ENCODE measurements at regions not wholly inside any gene's neighbourhood (a gene's known extent, or its start where the extent isn't known, plus 50 kb on each side); places are given as distances from the start of the nearest gene placed in this dataset.

- H3K79me2 ChIP-seq (ENCODE audit: low read length), result no peaks in the 10 kb centered on the region
- no peak overlapping the region for H2AFZ ChIP-seq (ENCODE audit: low read depth, low read length)
- no peak overlapping the region for H3K27ac ChIP-seq (ENCODE audit: low read length)
- TF ChIP-seq EZH2phosphoT487 (IDR thresholded peaks at IDR 0.05; ENCODE audit: low read depth), result no peak
- no peak for TF ChIP-seq CTCF (IDR thresholded peaks at IDR 0.05; ENCODE audit: low read depth, low read length)
- H3K4me1 ChIP-seq (ENCODE audit: low read length), result peaks cover 21% of the 10 kb centered on the region
- no peak overlapping the region for H3K9ac ChIP-seq (ENCODE audit: low read length)
- H3K27me3 ChIP-seq (ENCODE audit: low read depth, low read length), result no peaks in the 10 kb centered on the region
- no peaks in the 10 kb centered on the region for H4K20me1 ChIP-seq (ENCODE audit: insufficient read depth, low read length)
- H3K36me3 ChIP-seq (replicated peaks; ENCODE audit: low read depth, low read length), result no peaks in the 10 kb centered on the region
- no peak overlapping the region for H3K4me3 ChIP-seq (ENCODE audit: low read length)
- no peak overlapping the region for H3K4me2 ChIP-seq (ENCODE audit: low read length)
- no peaks in the 10 kb centered on the region; the same call in 1 of the 2 replicates for H3K9me3 ChIP-seq (ENCODE audit: insufficient read depth, low read length)
Measured at GRCh38 chr15:39250001-39250400, 330.9 kb upstream of the THBS1 start.

GRCh38 chr15:39250460-39251186 is 330.3 kb upstream of the THBS1 start:
- peak overlapping the region; percentile 25; the same call in 1 of the 2 replicates for H2AFZ ChIP-seq (ENCODE audit: low read depth, low read length)
- no peak overlapping the region for H3K4me2 ChIP-seq (ENCODE audit: low read length)
- no peaks in the 10 kb centered on the region for H4K20me1 ChIP-seq (ENCODE audit: insufficient read depth, low read length)

GRCh38 chr15:39251413-39252133 is 329.3 kb upstream of the THBS1 start:
- TF ChIP-seq CTCF (IDR thresholded peaks at IDR 0.05; ENCODE audit: low read depth, low read length) (no peak), EZH2phosphoT487 (IDR thresholded peaks at IDR 0.05; ENCODE audit: low read depth) (no peak)
- H3K4me1 ChIP-seq (ENCODE audit: low read length), result peaks cover 21% of the 10 kb centered on the region
- H3K27me3 ChIP-seq (ENCODE audit: low read depth, low read length), result no peaks in the 10 kb centered on the region
- H3K4me2 ChIP-seq (ENCODE audit: low read length), result peak overlapping the region; percentile 33
- peak overlapping the region; percentile 11; the same call in 1 of the 2 replicates for H3K27ac ChIP-seq (ENCODE audit: low read length)
- no peaks in the 10 kb centered on the region; the same call in 1 of the 2 replicates for H3K9me3 ChIP-seq (ENCODE audit: insufficient read depth, low read length)
- no peaks in the 10 kb centered on the region for H3K36me3 ChIP-seq (replicated peaks; ENCODE audit: low read depth, low read length)
- H2AFZ ChIP-seq (ENCODE audit: low read depth, low read length), result no peak overlapping the region
- no peak overlapping the region for H3K4me3 ChIP-seq (ENCODE audit: low read length)
- no peaks in the 10 kb centered on the region for H3K79me2 ChIP-seq (ENCODE audit: low read length)
- no peak overlapping the region for H3K9ac ChIP-seq (ENCODE audit: low read length)
- no peaks in the 10 kb centered on the region for H4K20me1 ChIP-seq (ENCODE audit: insufficient read depth, low read length)

More at GRCh38 chr15:39250460-39251186, 330.3 kb upstream of the THBS1 start:
- H3K79me2 ChIP-seq (ENCODE audit: low read length), result no peaks in the 10 kb centered on the region
- H3K4me1 ChIP-seq (ENCODE audit: low read length), result peaks cover 21% of the 10 kb centered on the region
- no peaks in the 10 kb centered on the region for H3K27me3 ChIP-seq (ENCODE audit: low read depth, low read length)
- H3K9ac ChIP-seq (ENCODE audit: low read length), result no peak overlapping the region
- TF ChIP-seq CTCF (IDR thresholded peaks at IDR 0.05; ENCODE audit: low read depth, low read length) (no peak), EZH2phosphoT487 (IDR thresholded peaks at IDR 0.05; ENCODE audit: low read depth) (no peak)
- no peak overlapping the region for H3K4me3 ChIP-seq (ENCODE audit: low read length)
- no peaks in the 10 kb centered on the region; the same call in 1 of the 2 replicates for H3K9me3 ChIP-seq (ENCODE audit: insufficient read depth, low read length)
- no peaks in the 10 kb centered on the region for H3K36me3 ChIP-seq (replicated peaks; ENCODE audit: low read depth, low read length)
- no peak overlapping the region for H3K27ac ChIP-seq (ENCODE audit: low read length)

GRCh38 chr15:39252134-39252470 is 328.8 kb upstream of the THBS1 start:
- no peak overlapping the region for H2AFZ ChIP-seq (ENCODE audit: low read depth, low read length)
- no peaks in the 10 kb centered on the region for H4K20me1 ChIP-seq (ENCODE audit: insufficient read depth, low read length)
- H3K4me3 ChIP-seq (ENCODE audit: low read length), result no peak overlapping the region
- H3K9ac ChIP-seq (ENCODE audit: low read length), result no peak overlapping the region
- H3K27me3 ChIP-seq (ENCODE audit: low read depth, low read length), result no peaks in the 10 kb centered on the region
- no peaks in the 10 kb centered on the region; the same call in 1 of the 2 replicates for H3K9me3 ChIP-seq (ENCODE audit: insufficient read depth, low read length)
- no peak for TF ChIP-seq EZH2phosphoT487 (IDR thresholded peaks at IDR 0.05; ENCODE audit: low read depth)
- no peak for TF ChIP-seq CTCF (IDR thresholded peaks at IDR 0.05; ENCODE audit: low read depth, low read length)
- H3K27ac ChIP-seq (ENCODE audit: low read length), result peak overlapping the region; percentile 11; the same call in 1 of the 2 replicates
- H3K4me1 ChIP-seq (ENCODE audit: low read length), result peaks cover 21% of the 10 kb centered on the region
- H3K79me2 ChIP-seq (ENCODE audit: low read length), result no peaks in the 10 kb centered on the region
- H3K36me3 ChIP-seq (replicated peaks; ENCODE audit: low read depth, low read length), result no peaks in the 10 kb centered on the region
- peak overlapping the region; percentile 33; the same call in 1 of the 2 replicates for H3K4me2 ChIP-seq (ENCODE audit: low read length)

Measured in OCI-LY3 (cell line).